LNCaP clone FGC (cell line): ENCODE measurements at regions not wholly inside any gene's neighbourhood (a gene's known extent, or its start where the extent isn't known, plus 50 kb on each side); places are given as distances from the start of the nearest gene placed in this dataset.

Source experiments
- DNase-seq: peaks from one replicate; pipeline ENCODE4 v3.0.0-alpha.2; 2011; ENCODE audit warnings: low read depth
- H3K4me3 ChIP-seq: 2 replicates; pipeline ENCODE4 v1.5.1; 2011; ENCODE audit warnings: mild to moderate bottlenecking, low read depth, low read length, control low read depth
- CTCF ChIP-seq: IDR thresholded peaks from 2 replicates; pipeline ENCODE4 v1.5.1; 2012; ENCODE audit warnings: mild to moderate bottlenecking; ENCODE audit not compliant: control insufficient read depth, insufficient read depth; ENCODE audit errors: extremely low read depth

GRCh38 chr7:50226145-50226544 lies 78.4 kb upstream of the IKZF1 start:
- no peak for DNase-seq
- TF ChIP-seq CTCF, result no peak
- no peak overlapping the region for H3K4me3 ChIP-seq

- no peak overlapping the region for H3K4me3 ChIP-seq
- no peak for TF ChIP-seq CTCF
Measured at GRCh38 chr7:50221433-50221832, 83.1 kb upstream of the IKZF1 start.

GRCh38 chr7:50221028-50221427 lies 83.5 kb upstream of the IKZF1 start:
- DNase-seq, result no peak
- no peak for TF ChIP-seq CTCF
- no peak overlapping the region for H3K4me3 ChIP-seq

More at GRCh38 chr7:50221433-50221832, 83.1 kb upstream of the IKZF1 start:
- no peak for DNase-seq

GRCh38 chr7:50220273-50220672 lies 84.2 kb upstream of the IKZF1 start:
- no peak overlapping the region for H3K4me3 ChIP-seq
- DNase-seq, result no peak
- TF ChIP-seq CTCF, result no peak

GRCh38 chr7:50217821-50218281 lies 86.7 kb upstream of the IKZF1 start:
- no peak for TF ChIP-seq CTCF
- no peak overlapping the region for H3K4me3 ChIP-seq
- DNase-seq, result no peak

GRCh38 chr7:50217401-50217800 lies 87.1 kb upstream of the IKZF1 start:
- H3K4me3 ChIP-seq, result no peak overlapping the region
- TF ChIP-seq CTCF, result no peak
- no peak for DNase-seq

- no peak for TF ChIP-seq CTCF
- no peak overlapping the region for H3K4me3 ChIP-seq
- DNase-seq, result no peak
Measured at GRCh38 chr7:50216626-50217025, 87.9 kb upstream of the IKZF1 start.
